IPS DF 4.7 (cell line): ENCODE measurements at regions not wholly inside any gene's neighbourhood (a gene's known extent, or its start where the extent isn't known, plus 50 kb on each side); places are given as distances from the start of the nearest gene placed in this dataset.

Source experiments
- DNase-seq: peaks from one replicate; pipeline ENCODE4 v3.0.0-alpha.2; 2013; ENCODE audit warnings: low spot score; ENCODE audit errors: extremely low read depth

GRCh38 chr5:118687661-118688621, 300.4 kb downstream of the DTWD2 start:
- DNase-seq, result no peak

DNA sequence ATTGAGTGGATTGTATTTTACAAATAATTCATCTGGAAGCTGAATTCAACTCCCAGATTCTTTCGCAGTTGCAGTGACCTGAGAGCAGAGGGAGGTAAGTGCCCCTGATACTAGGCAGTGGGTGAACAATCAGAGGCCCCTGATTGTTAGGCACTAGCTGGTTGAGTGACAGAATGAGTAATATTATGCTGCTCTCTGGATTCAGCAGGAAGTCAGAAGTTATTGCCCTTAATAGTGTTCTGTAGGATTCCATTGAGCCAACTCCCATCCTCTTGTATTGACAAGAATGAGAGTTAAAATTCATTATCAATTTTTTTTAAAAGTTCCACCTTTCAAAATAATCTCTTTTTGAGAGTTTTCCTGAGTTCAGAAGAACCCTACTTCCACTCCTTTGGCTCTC, 301.2 kb downstream of the DTWD2 start:
- no peak for DNase-seq

DNA sequence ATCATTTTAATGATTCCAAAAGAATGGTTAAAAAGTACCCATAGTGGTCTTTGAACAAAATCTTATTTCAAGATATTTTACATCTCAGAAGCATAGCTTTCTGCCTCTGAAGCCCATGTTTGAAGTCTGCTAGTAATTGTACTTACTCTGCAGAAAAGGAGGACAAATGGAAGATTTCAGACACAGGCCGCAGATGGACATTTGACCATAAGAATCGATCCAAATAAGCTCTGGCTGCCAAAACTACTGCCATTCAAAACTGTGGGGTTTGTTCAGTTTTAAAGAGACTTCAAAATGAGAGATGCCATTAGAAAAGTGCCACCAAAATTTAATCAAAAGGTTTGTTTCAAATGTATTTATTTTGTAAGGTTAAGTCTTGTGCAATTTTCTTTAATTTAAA, 306.7 kb downstream of the DTWD2 start:
- no peak for DNase-seq

DNA sequence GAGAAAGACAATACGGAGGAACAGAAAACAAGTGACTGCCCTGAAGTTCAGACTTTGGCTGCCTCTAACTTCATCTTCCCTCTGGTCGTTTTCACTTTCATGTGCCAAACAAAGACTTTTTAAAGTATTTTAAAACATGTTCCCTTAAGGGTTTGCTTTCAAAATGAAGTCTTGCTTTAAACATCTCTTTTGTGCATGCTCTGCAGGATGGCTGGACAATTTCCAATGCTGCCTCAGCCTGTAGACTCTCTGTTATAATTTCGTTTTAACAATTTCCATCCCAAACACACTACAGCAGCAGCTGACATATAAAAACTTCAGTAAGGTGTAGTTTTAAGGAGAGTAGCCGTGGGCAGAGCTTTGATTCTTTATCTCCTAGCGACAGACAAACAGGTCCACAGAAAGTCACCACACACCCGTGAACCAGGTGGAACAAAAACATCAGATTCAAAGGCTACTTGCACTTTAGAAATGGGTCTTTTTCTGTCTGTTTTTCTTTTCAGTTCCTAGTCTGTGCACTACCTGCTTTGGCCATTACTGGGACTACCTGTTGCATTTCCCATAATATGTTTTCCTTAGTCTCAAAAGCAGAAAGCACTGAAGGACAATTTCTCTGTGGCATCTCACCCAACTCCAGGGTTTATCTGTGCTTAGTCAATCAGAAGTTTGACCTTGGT, 308.9 kb downstream of the DTWD2 start:
- DNase-seq, result no peak

- no peak for DNase-seq
These were observed 309.6 kb downstream of the DTWD2 start for GRCh38 chr5:118678746-118679145.

DNA sequence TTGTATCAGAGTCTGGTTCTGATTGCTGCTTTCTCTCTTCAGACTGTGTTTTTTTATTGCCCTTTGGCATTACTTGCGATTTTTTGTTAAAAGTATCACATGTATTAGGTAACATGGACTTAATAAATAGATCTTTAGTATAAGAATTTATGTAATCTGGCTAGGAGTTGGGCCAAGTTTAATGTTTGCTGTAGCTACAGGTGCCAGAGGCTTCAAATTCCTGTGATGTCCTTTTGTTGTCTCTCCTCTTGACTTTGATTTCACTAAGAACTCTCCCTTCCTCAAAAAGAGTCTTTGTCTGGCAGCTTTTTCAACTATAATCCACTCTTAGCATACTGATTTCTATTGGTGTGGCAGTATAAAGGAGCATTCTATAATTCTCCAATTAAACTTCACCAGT, 313.1 kb downstream of the DTWD2 start:
- no peak for DNase-seq

DNA sequence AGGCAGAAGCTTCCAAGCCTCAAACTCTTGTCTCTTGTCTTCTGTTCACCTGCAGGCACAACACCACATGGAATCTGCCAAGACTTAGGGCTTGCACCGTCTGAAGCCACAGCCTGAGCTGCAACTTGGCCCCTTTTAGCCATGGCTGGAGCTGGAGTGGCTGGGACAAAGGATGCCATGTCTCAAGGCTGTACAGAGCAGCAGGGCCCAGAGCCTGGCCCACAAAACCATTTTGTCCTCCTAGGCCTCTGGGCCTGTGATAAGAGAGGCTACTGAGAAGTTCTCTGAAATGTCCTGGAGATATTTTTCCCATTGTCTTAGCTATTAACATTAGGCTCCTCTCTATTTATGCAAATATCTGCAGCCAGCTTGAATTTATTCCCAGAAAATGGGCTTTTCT, 330.8 kb downstream of the DTWD2 start:
- DNase-seq, result no peak

DNA sequence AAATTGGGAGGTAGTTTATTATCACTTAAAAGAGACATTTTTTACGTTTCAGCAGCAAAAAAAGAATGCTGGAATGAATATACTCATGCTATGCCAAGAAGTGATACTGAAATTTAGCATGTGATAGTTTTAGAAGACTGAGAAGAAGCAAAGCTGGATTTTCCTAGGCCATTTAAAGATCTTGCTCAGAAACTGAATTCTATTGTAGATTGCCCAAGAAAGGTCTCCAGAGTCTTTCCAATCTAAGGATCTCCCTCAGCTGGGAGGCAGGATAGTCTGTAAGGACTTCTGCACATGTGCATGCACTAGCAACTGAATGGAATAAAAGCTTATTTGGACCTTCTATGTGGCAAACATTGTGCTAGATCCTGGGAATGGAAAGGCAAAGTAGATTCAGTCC, 334.5 kb downstream of the DTWD2 start:
- DNase-seq, result no peak

GRCh38 chr5:118653183-118653582, 335.2 kb downstream of the DTWD2 start:
- DNase-seq, result no peak

GRCh38 chr5:118651002-118651401, 337.3 kb downstream of the DTWD2 start:
- no peak for DNase-seq

GRCh38 chr5:118647587-118647986, 340.8 kb downstream of the DTWD2 start:
- no peak for DNase-seq

DNA sequence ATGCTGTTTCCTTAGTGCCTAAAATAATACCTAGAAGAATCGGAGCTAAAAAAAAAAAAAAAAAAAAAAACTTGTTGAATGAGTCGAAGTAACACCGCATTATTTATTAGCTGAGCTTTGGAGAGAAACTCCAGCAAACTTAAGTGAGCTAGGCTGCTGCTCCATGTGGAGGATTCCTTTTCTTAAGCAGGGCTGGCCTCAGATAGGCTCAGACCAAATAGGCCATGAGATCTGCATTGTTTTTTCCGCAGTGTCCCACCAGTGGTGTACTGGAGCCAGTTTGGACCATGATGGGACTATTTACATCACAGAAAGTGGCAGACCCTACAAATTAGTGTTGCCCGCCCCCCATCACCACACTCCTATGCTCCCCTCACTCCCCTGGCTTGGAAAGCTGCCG, 341.4 kb downstream of the DTWD2 start:
- DNase-seq, result no peak

GRCh38 chr5:118637947-118638670, 350.2 kb downstream of the DTWD2 start:
- DNase-seq, result no peak

DNA sequence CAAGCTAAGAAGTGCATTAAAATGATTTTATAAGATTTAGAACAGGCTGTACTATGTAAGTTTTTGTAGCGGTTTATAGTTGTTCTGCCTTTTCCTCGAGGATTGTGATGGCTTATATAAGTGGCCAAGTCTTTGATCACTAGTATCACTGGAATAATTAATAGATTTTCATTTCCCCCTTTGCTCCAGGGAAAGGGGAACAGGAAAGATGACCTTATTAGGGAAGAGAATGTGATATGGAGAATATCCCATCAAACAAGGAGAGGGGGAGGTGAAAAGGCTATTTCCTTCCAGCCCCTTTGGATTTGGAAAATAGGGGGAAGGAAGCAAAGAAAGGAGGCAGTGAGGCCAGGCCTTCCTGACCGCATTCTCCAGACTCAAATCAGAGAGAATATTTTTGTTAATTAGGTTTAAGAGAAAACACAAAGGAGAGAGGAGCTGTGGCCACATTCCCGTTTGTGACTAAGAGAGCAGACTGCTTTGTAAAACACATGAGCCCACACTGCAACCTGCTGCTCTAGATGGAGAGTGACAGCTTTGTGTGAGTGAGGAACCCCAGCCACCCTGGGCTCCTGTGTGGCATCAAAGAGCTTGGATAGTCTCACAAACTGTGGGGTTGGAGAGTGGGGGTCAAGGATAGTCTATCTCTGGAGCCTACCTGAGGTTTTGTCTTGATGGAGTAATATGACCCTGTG, 359.5 kb downstream of the DTWD2 start:
- no peak for DNase-seq

DNA sequence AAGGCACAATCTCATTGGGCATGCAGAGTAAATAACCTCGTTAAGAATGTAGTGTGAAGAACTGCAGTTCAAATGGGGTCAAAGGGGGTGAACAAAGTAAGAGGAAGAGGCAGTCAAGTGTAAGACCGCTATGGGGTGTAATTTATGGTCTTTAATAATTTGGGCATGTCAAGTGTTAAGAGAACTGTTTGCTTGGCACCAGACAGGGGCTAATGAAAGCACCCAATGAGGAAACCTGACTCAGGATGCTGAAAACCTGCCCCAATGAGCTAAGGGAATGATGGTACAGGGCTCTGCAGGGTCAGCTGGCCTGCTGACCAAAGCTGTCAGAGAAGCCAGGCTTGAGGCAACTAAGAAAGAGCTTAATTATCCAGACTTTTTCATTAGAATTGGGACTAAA, 368.1 kb downstream of the DTWD2 start:
- DNase-seq, result no peak

GRCh38 chr5:118619823-118620222, 368.5 kb downstream of the DTWD2 start:
- no peak for DNase-seq

GRCh38 chr5:118616281-118616680, 372.1 kb downstream of the DTWD2 start:
- DNase-seq, result no peak

- DNase-seq, result no peak
These were observed 373.5 kb downstream of the DTWD2 start for GRCh38 chr5:118614731-118615456.

DNA sequence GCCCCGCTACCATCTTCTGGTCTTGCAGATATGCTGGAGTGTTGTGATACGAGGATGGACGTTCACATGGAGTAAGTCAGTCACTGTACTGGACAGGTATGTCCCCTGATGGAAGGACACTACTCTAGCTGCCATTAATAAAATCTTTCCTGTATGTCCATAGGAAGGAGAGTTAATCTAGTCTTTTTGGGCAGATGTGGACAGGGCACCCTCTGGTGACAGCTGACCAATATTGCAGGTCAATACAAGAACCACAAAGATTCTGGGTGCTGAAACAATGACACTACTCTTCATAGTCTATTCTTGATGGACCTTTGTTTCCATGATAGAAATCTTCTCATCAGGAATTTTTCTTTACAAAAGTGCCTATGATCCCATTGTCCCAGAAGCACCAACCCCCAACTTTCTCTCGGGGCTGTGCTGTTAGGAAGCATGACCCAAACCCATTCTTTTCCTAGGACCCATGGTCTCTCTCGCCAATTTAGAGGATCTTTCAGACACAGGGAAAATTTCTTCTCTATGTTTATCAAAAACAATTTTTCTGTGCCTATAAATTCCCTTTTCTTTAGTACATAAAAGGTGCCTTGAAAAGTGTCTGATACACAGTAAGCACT, 376.9 kb downstream of the DTWD2 start:
- DNase-seq, result no peak

GRCh38 chr5:118606940-118607339, 381.4 kb downstream of the DTWD2 start:
- no peak for DNase-seq
